Glutamatergic neuron (in vitro differentiated cells): ENCODE measurements at regions not wholly inside any gene's neighbourhood (a gene's known extent, or its start where the extent isn't known, plus 50 kb on each side); places are given as distances from the start of the nearest gene placed in this dataset.

ENCODE experiments used
- DNase-seq: peaks from one replicate; pipeline ENCODE4 v3.0.0; 2022
- H3K27ac Mint-ChIP-seq: one replicate; pipeline ENCODE4 v1.8.0; 2020; ENCODE audit warnings: mild to moderate bottlenecking, mixed read lengths, inconsistent platforms; ENCODE audit not compliant: unreplicated experiment
- H3K27me3 Mint-ChIP-seq: one replicate; pipeline ENCODE4 v1.8.0; 2020; ENCODE audit warnings: mild to moderate bottlenecking, moderate library complexity, mixed read lengths, inconsistent platforms; ENCODE audit not compliant: unreplicated experiment
- H3K36me3 Mint-ChIP-seq: one replicate; pipeline ENCODE4 v1.8.0; 2020; ENCODE audit warnings: mild to moderate bottlenecking, mixed read lengths, inconsistent platforms; ENCODE audit not compliant: unreplicated experiment
- H3K4me1 Mint-ChIP-seq: one replicate; pipeline ENCODE4 v1.8.0; 2020; ENCODE audit warnings: mild to moderate bottlenecking, low read depth, mixed read lengths, inconsistent platforms; ENCODE audit not compliant: unreplicated experiment
- H3K4me3 Mint-ChIP-seq: one replicate; pipeline ENCODE4 v1.8.0; 2020; ENCODE audit warnings: mild to moderate bottlenecking, mixed read lengths, inconsistent platforms; ENCODE audit not compliant: unreplicated experiment
- H3K9me3 Mint-ChIP-seq: one replicate; pipeline ENCODE4 v1.8.0; 2020; ENCODE audit warnings: mild to moderate bottlenecking, moderate library complexity, mixed read lengths, inconsistent platforms; ENCODE audit not compliant: unreplicated experiment
- TF ChIP-seq, protein P1 (sequence below): fragments of 200-600 bp; sonication (generic); IDR thresholded peaks from one replicate; pipeline ENCODE4 v1.5.0; 2021; ENCODE audit not compliant: partially characterized antibody, unreplicated experiment

DNA sequence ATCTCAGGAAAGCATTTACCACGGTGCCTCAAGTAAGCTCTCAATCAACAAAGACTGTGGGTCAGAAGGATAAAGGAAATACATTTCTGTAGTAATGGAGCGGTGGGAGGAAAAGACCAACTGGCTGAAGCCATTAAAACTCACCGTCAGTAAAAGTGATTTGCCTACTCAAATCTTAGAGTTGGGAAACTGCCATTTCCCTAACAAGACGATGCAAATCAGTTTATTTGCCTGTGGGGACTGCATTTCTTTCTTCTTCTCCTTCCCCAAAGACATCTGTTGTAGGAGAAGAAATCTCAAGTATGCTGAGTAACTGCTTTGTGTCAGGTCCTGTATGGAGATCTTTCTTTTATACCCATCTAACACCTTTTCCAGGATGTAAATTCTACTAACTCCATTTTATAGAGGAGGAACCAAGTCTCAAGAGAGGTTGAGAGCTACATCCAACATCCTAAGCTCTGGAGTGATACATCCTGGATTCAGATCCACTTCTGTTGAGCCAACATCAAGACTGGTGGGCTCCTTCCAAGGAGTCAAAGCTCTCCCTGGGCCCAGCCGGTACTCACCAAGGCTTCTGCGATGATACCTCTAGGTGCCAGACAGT lies 219.3 kb upstream of the FGGY start:
- no peaks in the 10 kb centered on the region for H3K9me3 Mint-ChIP-seq
- H3K27me3 Mint-ChIP-seq: no peaks in the 10 kb centered on the region
- TF ChIP-seq, protein P1, sequence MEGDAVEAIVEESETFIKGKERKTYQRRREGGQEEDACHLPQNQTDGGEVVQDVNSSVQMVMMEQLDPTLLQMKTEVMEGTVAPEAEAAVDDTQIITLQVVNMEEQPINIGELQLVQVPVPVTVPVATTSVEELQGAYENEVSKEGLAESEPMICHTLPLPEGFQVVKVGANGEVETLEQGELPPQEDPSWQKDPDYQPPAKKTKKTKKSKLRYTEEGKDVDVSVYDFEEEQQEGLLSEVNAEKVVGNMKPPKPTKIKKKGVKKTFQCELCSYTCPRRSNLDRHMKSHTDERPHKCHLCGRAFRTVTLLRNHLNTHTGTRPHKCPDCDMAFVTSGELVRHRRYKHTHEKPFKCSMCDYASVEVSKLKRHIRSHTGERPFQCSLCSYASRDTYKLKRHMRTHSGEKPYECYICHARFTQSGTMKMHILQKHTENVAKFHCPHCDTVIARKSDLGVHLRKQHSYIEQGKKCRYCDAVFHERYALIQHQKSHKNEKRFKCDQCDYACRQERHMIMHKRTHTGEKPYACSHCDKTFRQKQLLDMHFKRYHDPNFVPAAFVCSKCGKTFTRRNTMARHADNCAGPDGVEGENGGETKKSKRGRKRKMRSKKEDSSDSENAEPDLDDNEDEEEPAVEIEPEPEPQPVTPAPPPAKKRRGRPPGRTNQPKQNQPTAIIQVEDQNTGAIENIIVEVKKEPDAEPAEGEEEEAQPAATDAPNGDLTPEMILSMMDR: no peak
- DNase-seq: no peak
- H3K4me1 Mint-ChIP-seq: peaks cover 3% of the 10 kb centered on the region
- no peak overlapping the region for H3K27ac Mint-ChIP-seq
- no peaks in the 10 kb centered on the region for H3K36me3 Mint-ChIP-seq
- H3K4me3 Mint-ChIP-seq: no peak overlapping the region

DNA sequence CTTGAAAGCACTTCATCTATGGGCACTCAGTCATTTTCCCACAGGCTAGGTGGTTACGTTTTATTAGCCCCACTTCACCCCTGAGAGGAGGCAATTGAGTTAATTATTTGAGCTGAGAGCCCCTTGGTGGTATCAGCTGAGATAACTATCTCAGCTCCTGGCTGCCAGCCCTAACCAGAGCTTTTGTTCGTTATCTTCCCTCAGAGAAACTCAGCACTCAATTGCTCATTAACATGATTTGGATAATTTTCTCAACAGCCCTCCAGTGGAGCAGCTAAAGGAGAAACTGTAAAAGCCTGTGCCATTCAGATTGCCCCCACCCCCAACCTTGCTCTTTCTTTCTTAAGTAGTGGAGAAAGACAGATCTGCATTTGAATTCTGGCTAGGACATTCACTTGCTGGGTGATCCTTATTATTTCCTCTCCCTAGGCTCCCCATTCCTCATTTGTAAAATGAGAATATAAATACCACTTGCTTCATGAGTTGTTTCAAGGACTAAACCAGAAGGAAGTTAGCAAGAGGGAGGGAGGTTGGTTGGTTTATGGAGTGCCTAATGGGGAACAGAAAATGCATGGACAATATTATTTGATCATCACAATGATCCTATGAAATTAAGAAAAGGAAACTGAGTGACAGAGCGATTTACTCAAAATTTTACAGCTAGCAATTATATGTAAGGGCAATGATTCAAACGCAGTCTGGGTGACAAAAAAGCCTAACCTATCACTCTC lies 218.7 kb upstream of the FGGY start:
- H3K27ac Mint-ChIP-seq: no peak overlapping the region
- no peak overlapping the region for H3K4me3 Mint-ChIP-seq
- no peaks in the 10 kb centered on the region for H3K9me3 Mint-ChIP-seq
- no peak for DNase-seq
- no peaks in the 10 kb centered on the region for H3K36me3 Mint-ChIP-seq
- no peaks in the 10 kb centered on the region for H3K27me3 Mint-ChIP-seq
- TF ChIP-seq, protein P1: no peak
- H3K4me1 Mint-ChIP-seq: peaks cover 2% of the 10 kb centered on the region

DNA sequence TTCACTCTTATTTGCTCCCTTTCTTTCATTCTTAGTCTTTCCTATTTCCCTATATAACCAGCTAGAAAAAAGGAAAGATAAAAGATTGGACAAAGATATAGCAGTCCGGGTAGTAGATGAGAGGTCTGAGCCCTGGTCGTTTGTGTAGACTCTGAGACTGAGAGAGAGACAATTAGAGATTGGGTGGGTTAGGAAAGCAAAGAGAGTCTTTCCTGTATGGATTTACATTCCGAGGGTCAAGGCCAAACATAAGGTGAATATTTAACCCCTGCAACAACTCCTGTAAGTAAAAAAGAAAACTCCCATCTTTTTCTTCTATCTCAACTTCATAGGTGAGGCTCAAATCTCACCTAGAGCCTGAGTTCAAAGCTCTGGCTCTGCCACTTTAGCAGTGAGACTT lies 218.0 kb upstream of the FGGY start:
- Mint-ChIP-seq H3K27ac (no peak overlapping the region), H3K27me3 (no peaks in the 10 kb centered on the region), H3K9me3 (no peaks in the 10 kb centered on the region), H3K4me3 (no peak overlapping the region), H3K4me1 (peaks cover 2% of the 10 kb centered on the region), H3K36me3 (no peaks in the 10 kb centered on the region)
- DNase-seq: no peak
- TF ChIP-seq, protein P1: no peak

DNA sequence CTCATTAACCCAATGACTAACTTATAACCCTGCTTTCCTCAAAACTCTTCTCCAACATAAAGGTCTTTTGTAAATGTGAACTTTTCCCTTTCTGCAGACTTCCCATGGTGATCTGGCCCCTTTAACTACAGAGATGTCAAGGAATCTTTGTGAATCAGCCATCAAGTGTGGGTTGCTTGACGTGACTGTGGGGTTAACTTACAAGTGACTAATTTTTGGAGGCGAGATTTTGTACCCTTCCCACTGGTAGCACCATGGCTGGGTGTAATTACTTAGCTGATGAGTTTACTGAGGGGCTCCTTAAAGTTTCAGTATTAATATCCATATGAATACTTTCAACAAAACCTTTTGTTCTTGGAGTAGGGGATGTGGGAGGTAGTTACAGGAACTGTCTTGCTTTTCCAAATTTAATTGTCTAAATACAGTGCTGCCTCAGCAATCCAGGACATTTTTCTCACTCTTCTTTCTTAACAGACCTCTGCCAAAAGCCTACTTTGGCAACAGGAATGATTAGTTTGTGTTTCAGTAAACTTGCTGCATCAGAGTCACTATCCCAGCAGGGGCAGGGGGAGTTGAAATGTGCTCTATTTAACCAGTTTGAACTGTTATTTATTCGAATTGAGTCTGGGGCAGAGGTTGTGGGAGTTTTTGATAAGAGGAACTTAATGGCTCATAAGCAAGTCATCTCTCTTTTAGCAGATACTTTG lies 217.3 kb upstream of the FGGY start:
- Mint-ChIP-seq H3K9me3 (no peaks in the 10 kb centered on the region), H3K4me1 (peaks cover 2% of the 10 kb centered on the region), H3K4me3 (no peak overlapping the region), H3K27me3 (no peaks in the 10 kb centered on the region), H3K36me3 (no peaks in the 10 kb centered on the region), H3K27ac (no peak overlapping the region)
- TF ChIP-seq, protein P1: no peak
- no peak for DNase-seq

DNA sequence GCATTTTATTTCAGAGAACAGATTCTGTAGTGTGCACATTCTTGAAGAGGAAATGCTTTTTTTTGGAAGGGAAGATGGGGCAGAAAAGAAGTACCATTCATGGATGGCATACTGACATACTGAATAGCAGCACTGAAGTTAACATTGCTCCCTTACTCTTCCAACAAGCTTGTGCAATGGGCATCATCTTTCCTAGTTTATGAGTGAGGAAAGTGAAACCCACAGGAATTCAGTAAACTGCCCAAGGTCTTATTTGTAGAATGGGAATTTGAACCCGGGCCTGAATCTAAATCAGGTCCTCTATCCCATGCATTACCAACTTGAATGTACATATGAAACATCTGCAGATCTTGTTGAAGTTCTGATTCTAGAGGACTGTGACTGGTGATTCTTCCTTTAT lies 215.7 kb upstream of the FGGY start:
- H3K27ac Mint-ChIP-seq: no peak overlapping the region
- H3K36me3 Mint-ChIP-seq: no peaks in the 10 kb centered on the region
- no peaks in the 10 kb centered on the region for H3K9me3 Mint-ChIP-seq
- no peaks in the 10 kb centered on the region for H3K27me3 Mint-ChIP-seq
- peaks cover 2% of the 10 kb centered on the region for H3K4me1 Mint-ChIP-seq
- DNase-seq: no peak
- TF ChIP-seq, protein P1: no peak
- no peak overlapping the region for H3K4me3 Mint-ChIP-seq
